OCI-LY1 (cell line): ENCODE measurements at regions not wholly inside any gene's neighbourhood (a gene's known extent, or its start where the extent isn't known, plus 50 kb on each side); places are given as distances from the start of the nearest gene placed in this dataset.

Experiments
- CTCF ChIP-seq: fragments of 200-600 bp; sonication (generic), shearing (Covaris generic); IDR thresholded peaks from 2 replicates; pipeline ENCODE4 v1.5.1; 2017; ENCODE audit warnings: mild to moderate bottlenecking, antibody characterized with exemption, low read length, moderate library complexity, mixed read lengths
- EZH2 ChIP-seq: fragments of 200-600 bp; sonication (generic), shearing (Covaris generic); IDR thresholded peaks from 2 replicates; pipeline ENCODE4 v1.8.0; 2017; ENCODE audit warnings: borderline replicate concordance, mixed run types, mild to moderate bottlenecking, antibody characterized with exemption, low read length, moderate library complexity, mixed read lengths

GRCh38 chr18:28922936-28923335 lies 746.0 kb upstream of the CDH2 start:
- TF ChIP-seq EZH2 (no peak), CTCF (no peak)
